Liver (tissue), 8 donors: ENCODE measurements at regions not wholly inside any gene's neighbourhood (a gene's known extent, or its start where the extent isn't known, plus 50 kb on each side); places are given as distances from the start of the nearest gene placed in this dataset.

Experiments used
- DNase-seq: peaks from one replicate; pipeline ENCODE4 v3.0.0-alpha.2; 2017; ENCODE audit warnings: low spot score
- H3K27ac ChIP-seq, 2 donors: one replicate each; pipeline ENCODE4 v1.7.0; 2013; ENCODE audit warnings: inconsistent platforms in 2 of 2, low read length in 2 of 2, control low read depth in 1 of 2, low read depth in 1 of 2, mild to moderate bottlenecking in 1 of 2
- H3K27me3 ChIP-seq, 4 donors: one replicate each; pipeline versions ENCODE4 v1.6.1 to v1.7.0; 2013; ENCODE audit warnings: low read length in 3 of 4, inconsistent platforms in 1 of 4, mild to moderate bottlenecking in 1 of 4, moderate library complexity in 1 of 4; ENCODE audit not compliant: control insufficient read depth in 4 of 4, insufficient read depth in 4 of 4
- H3K36me3 ChIP-seq, 4 donors: one replicate each; pipeline versions ENCODE4 v1.6.1 to v1.7.0; 2013; ENCODE audit warnings: low read length in 3 of 4, mild to moderate bottlenecking in 3 of 4, low read depth in 1 of 4, moderate library complexity in 1 of 4; ENCODE audit not compliant: control insufficient read depth in 4 of 4, insufficient read depth in 3 of 4
- H3K4me1 ChIP-seq, 4 donors: one replicate each; pipeline versions ENCODE4 v1.6.1 to v1.7.0; 2013; ENCODE audit warnings: low read length in 3 of 4, mild to moderate bottlenecking in 3 of 4, moderate library complexity in 1 of 4; ENCODE audit not compliant: control insufficient read depth in 4 of 4, insufficient read depth in 4 of 4
- H3K4me3 ChIP-seq, 3 donors: one replicate each; pipeline versions ENCODE4 v1.6.1 to v1.7.0; 2013; ENCODE audit warnings: low read length in 3 of 3, control low read depth in 1 of 3, low read depth in 1 of 3, mild to moderate bottlenecking in 1 of 3
- H3K9ac ChIP-seq, 2 donors: one replicate each; pipeline ENCODE4 v1.7.0; 2013; ENCODE audit warnings: low read length in 2 of 2, mild to moderate bottlenecking in 2 of 2, moderate library complexity in 2 of 2, control low read depth in 1 of 2, low read depth in 1 of 2
- H3K9me3 ChIP-seq, 4 donors: one replicate each; pipeline versions ENCODE4 v1.6.1 to v1.7.0; 2013; ENCODE audit warnings: low read length in 3 of 4; ENCODE audit not compliant: control insufficient read depth in 4 of 4
- EGR1 ChIP-seq, 2 donors: IDR thresholded peaks; 2 replicates each; pipeline ENCODE4 v1.6.1; 2016 to 2018; ENCODE audit warnings: antibody characterized with exemption in 2 of 2, low read depth in 2 of 2
- FOXA1 ChIP-seq: IDR thresholded peaks from 2 replicates; pipeline ENCODE4 v1.6.1; 2016; ENCODE audit warnings: antibody characterized with exemption
- FOXA2 ChIP-seq: IDR thresholded peaks from 2 replicates; pipeline ENCODE4 v1.6.1; 2016; ENCODE audit warnings: antibody characterized with exemption
- GABPA ChIP-seq, 2 donors: IDR thresholded peaks in 1 of 2; conservative IDR thresholded peaks in 1 of 2; 2 replicates each; pipeline ENCODE4 v1.6.1; 2016; ENCODE audit warnings: antibody characterized with exemption in 2 of 2, mild to moderate bottlenecking in 1 of 2, moderate library complexity in 1 of 2
- HNF4A ChIP-seq, 2 donors: conservative IDR thresholded peaks; 2 replicates each; pipeline ENCODE4 v1.6.1; 2016; ENCODE audit warnings: antibody characterized with exemption in 2 of 2, mild to moderate bottlenecking in 2 of 2
- HNF4G ChIP-seq: IDR thresholded peaks from 2 replicates; pipeline ENCODE4 v1.6.1; 2016; ENCODE audit warnings: antibody characterized with exemption
- JUND ChIP-seq, 2 donors: IDR thresholded peaks; 2 replicates each; pipeline ENCODE4 v1.6.1; 2016; ENCODE audit warnings: antibody characterized with exemption in 2 of 2
- NR2F2 ChIP-seq: IDR thresholded peaks from 2 replicates; pipeline ENCODE4 v1.6.1; 2016; ENCODE audit warnings: antibody characterized with exemption
- RAD21 ChIP-seq, 2 donors: IDR thresholded peaks; 2 replicates each; pipeline ENCODE4 v1.6.1; 2016; ENCODE audit warnings: antibody characterized with exemption in 2 of 2, mild to moderate bottlenecking in 2 of 2
- RXRA ChIP-seq, 2 donors: IDR thresholded peaks; 2 replicates each; pipeline ENCODE4 v1.6.1; 2017 to 2018; ENCODE audit warnings: antibody characterized with exemption in 2 of 2, mild to moderate bottlenecking in 1 of 2
- SP1 ChIP-seq: IDR thresholded peaks from 2 replicates; pipeline ENCODE4 v1.6.1; 2018; ENCODE audit warnings: antibody characterized with exemption, mild to moderate bottlenecking
- TAF1 ChIP-seq: conservative IDR thresholded peaks from 2 replicates; pipeline ENCODE4 v1.6.1; 2016; ENCODE audit warnings: antibody characterized with exemption, mild to moderate bottlenecking
- YY1 ChIP-seq: IDR thresholded peaks from 2 replicates; pipeline ENCODE4 v1.6.1; 2016; ENCODE audit warnings: antibody characterized with exemption, mild to moderate bottlenecking
- WGBS: extraction: QIAGEN DNeasy Blood & Tissue Kit; methylation state at CpG from one replicate; pipeline ENCODE4 v1.1.7; 2013; 5-methylcytosine and 5-hydroxymethylcytosine counted together
- TF ChIP-seq, protein P1 (sequence below): fragments of 150-350 bp; IDR thresholded peaks from 2 replicates; pipeline ENCODE4 v1.5.1; 2017; ENCODE audit warnings: improper control_type of control experiment, low read depth, low read length; ENCODE audit not compliant: missing input control
- TF ChIP-seq, protein P2 (sequence below): IDR thresholded peaks from 2 replicates; pipeline ENCODE4 v1.6.1; 2016; ENCODE audit warnings: antibody characterized with exemption
- TF ChIP-seq, protein P3 (sequence below): IDR thresholded peaks from 2 replicates; pipeline ENCODE4 v1.6.1; 2016; ENCODE audit warnings: antibody characterized with exemption, mild to moderate bottlenecking
- TF ChIP-seq, protein P4 (sequence below): IDR thresholded peaks from 2 replicates; pipeline ENCODE4 v1.6.1; 2016; ENCODE audit warnings: antibody characterized with exemption
- TF ChIP-seq, protein P5 (sequence below): IDR thresholded peaks from 2 replicates; pipeline ENCODE4 v1.6.1; 2016; ENCODE audit warnings: antibody characterized with exemption
- donor health status: healthy.
- donor health status: healthy.
- donor health status: healthy.
- donor health status: healthy.
- donor health status: healthy.

DNA sequence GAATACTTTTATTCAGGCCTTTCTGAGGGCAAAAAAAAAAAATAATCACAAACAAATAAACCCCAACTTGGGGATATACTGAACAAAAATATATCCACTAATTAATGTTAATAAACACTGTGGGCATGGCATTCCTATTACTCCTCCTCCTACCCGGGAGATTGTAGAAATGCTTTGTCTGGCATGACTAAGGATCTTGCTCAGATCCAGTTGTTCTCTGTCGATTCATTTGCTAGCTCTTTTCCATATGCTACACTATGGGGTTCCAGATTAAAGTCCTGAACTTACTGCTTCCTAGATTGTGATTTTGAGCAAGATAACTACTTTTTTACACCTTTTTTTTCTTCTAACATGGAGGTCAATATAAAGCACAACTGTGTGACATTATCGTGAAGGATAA, 102.2 kb upstream of the PRR16 start (continued):
- TF ChIP-seq, protein P1, sequence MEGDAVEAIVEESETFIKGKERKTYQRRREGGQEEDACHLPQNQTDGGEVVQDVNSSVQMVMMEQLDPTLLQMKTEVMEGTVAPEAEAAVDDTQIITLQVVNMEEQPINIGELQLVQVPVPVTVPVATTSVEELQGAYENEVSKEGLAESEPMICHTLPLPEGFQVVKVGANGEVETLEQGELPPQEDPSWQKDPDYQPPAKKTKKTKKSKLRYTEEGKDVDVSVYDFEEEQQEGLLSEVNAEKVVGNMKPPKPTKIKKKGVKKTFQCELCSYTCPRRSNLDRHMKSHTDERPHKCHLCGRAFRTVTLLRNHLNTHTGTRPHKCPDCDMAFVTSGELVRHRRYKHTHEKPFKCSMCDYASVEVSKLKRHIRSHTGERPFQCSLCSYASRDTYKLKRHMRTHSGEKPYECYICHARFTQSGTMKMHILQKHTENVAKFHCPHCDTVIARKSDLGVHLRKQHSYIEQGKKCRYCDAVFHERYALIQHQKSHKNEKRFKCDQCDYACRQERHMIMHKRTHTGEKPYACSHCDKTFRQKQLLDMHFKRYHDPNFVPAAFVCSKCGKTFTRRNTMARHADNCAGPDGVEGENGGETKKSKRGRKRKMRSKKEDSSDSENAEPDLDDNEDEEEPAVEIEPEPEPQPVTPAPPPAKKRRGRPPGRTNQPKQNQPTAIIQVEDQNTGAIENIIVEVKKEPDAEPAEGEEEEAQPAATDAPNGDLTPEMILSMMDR = no peak

DNA sequence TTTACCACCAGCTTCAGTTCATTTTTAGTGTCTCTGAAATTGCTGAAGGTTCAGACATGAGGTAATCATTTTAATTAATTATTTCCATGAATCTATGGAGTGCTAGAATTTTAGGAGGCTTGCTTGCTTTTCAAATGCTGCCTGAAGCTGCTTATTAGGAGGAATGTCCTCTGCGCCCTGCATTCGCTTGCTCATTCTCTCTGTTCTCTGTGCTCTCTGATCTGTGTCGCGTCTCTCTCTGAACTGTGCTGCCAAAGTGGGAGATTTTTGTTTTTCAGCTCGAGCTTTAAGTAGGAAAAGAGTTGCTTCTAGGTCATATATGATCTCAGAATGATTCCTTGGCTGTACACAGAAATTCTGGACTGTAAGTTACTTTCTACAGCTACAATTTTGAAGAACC, 101.7 kb upstream of the PRR16 start:
- Histone ChIP-seq H3K27ac (no peak overlapping the region), H3K4me3 (no peak overlapping the region), H3K4me1 (no peaks in the 10 kb centered on the region), H3K36me3 (no peaks in the 10 kb centered on the region), H3K9ac (no peak overlapping the region), H3K9me3 (no peaks in the 10 kb centered on the region), H3K27me3 (no peaks in the 10 kb centered on the region)
- 82% methylated on average over 5 of the region's 5 CpGs for WGBS
- no peak for TF ChIP-seq JUND (IDR thresholded peaks at IDR 0.05)
- no peak for TF ChIP-seq SP1
- no peak for TF ChIP-seq FOXA2
- no peak for TF ChIP-seq RAD21 (IDR thresholded peaks at IDR 0.05)
- no peak for DNase-seq

DNA sequence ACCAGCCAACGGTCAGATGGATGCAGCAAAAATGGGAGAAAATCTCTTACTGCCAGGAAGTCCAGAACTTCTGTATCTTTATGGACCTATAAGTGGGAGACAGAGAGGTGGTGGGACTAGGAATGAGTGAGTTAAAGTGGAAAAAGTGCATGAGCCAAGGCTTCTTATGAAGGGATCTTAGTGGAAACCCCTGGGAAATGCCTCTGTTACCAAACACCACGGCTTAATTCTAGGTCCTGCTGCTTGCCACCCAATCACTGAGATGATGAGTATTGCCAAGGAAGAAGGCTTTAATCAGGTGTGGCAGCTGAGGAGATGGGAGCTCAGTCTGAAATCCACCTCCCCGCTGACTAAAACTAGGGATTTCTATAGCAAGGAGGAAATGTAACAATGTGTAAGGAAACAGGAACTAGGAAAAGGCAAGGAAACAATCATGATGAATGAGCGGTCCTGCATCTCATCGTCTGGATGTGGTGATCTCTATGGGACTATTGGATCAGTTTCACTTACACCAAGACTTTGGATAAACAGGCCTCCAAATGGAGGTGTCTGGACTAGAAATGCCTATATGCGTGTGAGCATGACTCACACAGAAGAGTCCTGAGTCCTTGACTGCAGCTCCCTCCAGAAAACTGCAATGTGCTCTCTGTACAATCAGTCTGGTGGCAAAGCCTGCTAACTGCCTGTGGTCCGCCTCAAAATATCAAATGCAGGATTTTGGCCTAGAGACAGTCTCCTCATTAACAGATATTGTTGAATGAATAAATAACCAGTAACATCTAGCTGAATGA, 98.2 kb upstream of the PRR16 start:
- TF ChIP-seq YY1 = no peak
- TF ChIP-seq FOXA2 = no peak
- TF ChIP-seq RXRA (IDR thresholded peaks at IDR 0.05) = no peak
- no peak for TF ChIP-seq RAD21 (IDR thresholded peaks at IDR 0.05)
- no peak for TF ChIP-seq NR2F2
- TF ChIP-seq, protein P2, sequence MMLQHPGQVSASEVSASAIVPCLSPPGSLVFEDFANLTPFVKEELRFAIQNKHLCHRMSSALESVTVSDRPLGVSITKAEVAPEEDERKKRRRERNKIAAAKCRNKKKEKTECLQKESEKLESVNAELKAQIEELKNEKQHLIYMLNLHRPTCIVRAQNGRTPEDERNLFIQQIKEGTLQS = no peak
- no peak for TF ChIP-seq JUND (IDR thresholded peaks at IDR 0.05)
- TF ChIP-seq, protein P3, sequence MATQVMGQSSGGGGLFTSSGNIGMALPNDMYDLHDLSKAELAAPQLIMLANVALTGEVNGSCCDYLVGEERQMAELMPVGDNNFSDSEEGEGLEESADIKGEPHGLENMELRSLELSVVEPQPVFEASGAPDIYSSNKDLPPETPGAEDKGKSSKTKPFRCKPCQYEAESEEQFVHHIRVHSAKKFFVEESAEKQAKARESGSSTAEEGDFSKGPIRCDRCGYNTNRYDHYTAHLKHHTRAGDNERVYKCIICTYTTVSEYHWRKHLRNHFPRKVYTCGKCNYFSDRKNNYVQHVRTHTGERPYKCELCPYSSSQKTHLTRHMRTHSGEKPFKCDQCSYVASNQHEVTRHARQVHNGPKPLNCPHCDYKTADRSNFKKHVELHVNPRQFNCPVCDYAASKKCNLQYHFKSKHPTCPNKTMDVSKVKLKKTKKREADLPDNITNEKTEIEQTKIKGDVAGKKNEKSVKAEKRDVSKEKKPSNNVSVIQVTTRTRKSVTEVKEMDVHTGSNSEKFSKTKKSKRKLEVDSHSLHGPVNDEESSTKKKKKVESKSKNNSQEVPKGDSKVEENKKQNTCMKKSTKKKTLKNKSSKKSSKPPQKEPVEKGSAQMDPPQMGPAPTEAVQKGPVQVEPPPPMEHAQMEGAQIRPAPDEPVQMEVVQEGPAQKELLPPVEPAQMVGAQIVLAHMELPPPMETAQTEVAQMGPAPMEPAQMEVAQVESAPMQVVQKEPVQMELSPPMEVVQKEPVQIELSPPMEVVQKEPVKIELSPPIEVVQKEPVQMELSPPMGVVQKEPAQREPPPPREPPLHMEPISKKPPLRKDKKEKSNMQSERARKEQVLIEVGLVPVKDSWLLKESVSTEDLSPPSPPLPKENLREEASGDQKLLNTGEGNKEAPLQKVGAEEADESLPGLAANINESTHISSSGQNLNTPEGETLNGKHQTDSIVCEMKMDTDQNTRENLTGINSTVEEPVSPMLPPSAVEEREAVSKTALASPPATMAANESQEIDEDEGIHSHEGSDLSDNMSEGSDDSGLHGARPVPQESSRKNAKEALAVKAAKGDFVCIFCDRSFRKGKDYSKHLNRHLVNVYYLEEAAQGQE = no peak
- no peak for TF ChIP-seq FOXA1
- no peak for TF ChIP-seq EGR1 (IDR thresholded peaks at IDR 0.05; ENCODE audit: low read depth in 2 of 2)
- TF ChIP-seq, protein P1 = no peak
- TF ChIP-seq GABPA (IDR thresholded peaks at IDR 0.05 in 1 of 2, conservative IDR thresholded peaks at IDR 0.05 in 1 of 2) = no peak
- TF ChIP-seq, protein P4, sequence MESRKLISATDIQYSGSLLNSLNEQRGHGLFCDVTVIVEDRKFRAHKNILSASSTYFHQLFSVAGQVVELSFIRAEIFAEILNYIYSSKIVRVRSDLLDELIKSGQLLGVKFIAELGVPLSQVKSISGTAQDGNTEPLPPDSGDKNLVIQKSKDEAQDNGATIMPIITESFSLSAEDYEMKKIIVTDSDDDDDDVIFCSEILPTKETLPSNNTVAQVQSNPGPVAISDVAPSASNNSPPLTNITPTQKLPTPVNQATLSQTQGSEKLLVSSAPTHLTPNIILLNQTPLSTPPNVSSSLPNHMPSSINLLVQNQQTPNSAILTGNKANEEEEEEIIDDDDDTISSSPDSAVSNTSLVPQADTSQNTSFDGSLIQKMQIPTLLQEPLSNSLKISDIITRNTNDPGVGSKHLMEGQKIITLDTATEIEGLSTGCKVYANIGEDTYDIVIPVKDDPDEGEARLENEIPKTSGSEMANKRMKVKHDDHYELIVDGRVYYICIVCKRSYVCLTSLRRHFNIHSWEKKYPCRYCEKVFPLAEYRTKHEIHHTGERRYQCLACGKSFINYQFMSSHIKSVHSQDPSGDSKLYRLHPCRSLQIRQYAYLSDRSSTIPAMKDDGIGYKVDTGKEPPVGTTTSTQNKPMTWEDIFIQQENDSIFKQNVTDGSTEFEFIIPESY = no peak
- TF ChIP-seq SP1 = no peak
- TF ChIP-seq TAF1 = no peak
- TF ChIP-seq HNF4A (conservative IDR thresholded peaks at IDR 0.05) = no peak
- TF ChIP-seq HNF4G = no peak
- TF ChIP-seq, protein P5, sequence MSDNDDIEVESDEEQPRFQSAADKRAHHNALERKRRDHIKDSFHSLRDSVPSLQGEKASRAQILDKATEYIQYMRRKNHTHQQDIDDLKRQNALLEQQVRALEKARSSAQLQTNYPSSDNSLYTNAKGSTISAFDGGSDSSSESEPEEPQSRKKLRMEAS = no peak
- 80% methylated on average over 7 of the region's 7 CpGs for WGBS
- no peaks in the 10 kb centered on the region for H3K9me3 ChIP-seq
- H3K4me1 ChIP-seq = no peaks in the 10 kb centered on the region
- H3K36me3 ChIP-seq = no peaks in the 10 kb centered on the region
- no peak overlapping the region for H3K9ac ChIP-seq
- no peak for DNase-seq
- no peak overlapping the region for H3K27ac ChIP-seq
- H3K27me3 ChIP-seq = no peaks in the 10 kb centered on the region
- H3K4me3 ChIP-seq = no peak overlapping the region
